ENCODE measurements at regions not wholly inside any gene's neighbourhood (a gene's known extent, or its start where the extent isn't known, plus 50 kb on each side); places are given as distances from the start of the nearest gene placed in this dataset.

- Histone ChIP-seq H3K9ac (ENCODE audit: low read depth, low read length, poor library complexity, severe bottlenecking) (no peak overlapping the region), H3K4me3 (ENCODE audit: low read length, poor library complexity, severe bottlenecking) (no peak overlapping the region), H2AFZ (ENCODE audit: low read length) (no peak overlapping the region), H3K36me3 (ENCODE audit: insufficient read depth, low read length) (no peaks in the 10 kb centered on the region), H3K79me2 (ENCODE audit: insufficient read depth, low read length) (no peaks in the 10 kb centered on the region), H4K20me1 (ENCODE audit: insufficient read depth, low read length, poor library complexity, severe bottlenecking) (no peaks in the 10 kb centered on the region), H3K4me2 (ENCODE audit: low read depth, low read length, poor library complexity, severe bottlenecking) (no peak overlapping the region), H3K27me3 (ENCODE audit: insufficient read depth, low read length, poor library complexity, severe bottlenecking) (no peaks in the 10 kb centered on the region), H3K9me3 (ENCODE audit: insufficient read depth, low read depth, low read length) (no peaks in the 10 kb centered on the region), H3F3A (ENCODE audit: low read depth) (no peaks in the 10 kb centered on the region), H3K4me1 (ENCODE audit: insufficient read depth, low read length, poor library complexity, severe bottlenecking) (no peaks in the 10 kb centered on the region), H3K9me2 (replicated peaks; ENCODE audit: low read depth, low read length) (no peaks in the 10 kb centered on the region)
- TF ChIP-seq EZH2phosphoT487 (IDR thresholded peaks at IDR 0.05; ENCODE audit: borderline replicate concordance) = no peak
- no peak for TF ChIP-seq CTCF (conservative IDR thresholded peaks at IDR 0.05; ENCODE audit: low read length)
Observed at GRCh38 chr5:91867799-91868198, 484.7 kb upstream of the ARRDC3 start.

- no peaks in the 10 kb centered on the region for H3K36me3 ChIP-seq (ENCODE audit: insufficient read depth, low read length)
- no peak overlapping the region for H3K4me2 ChIP-seq (ENCODE audit: low read depth, low read length, poor library complexity, severe bottlenecking)
- no peaks in the 10 kb centered on the region for H3K9me3 ChIP-seq (ENCODE audit: insufficient read depth, low read depth, low read length)
- H3K79me2 ChIP-seq (ENCODE audit: insufficient read depth, low read length) = no peaks in the 10 kb centered on the region
- no peaks in the 10 kb centered on the region for H3K4me1 ChIP-seq (ENCODE audit: insufficient read depth, low read length, poor library complexity, severe bottlenecking)
- no peaks in the 10 kb centered on the region for H3K9me2 ChIP-seq (replicated peaks; ENCODE audit: low read depth, low read length)
- no peak for TF ChIP-seq EZH2phosphoT487 (IDR thresholded peaks at IDR 0.05; ENCODE audit: borderline replicate concordance)
- no peak for TF ChIP-seq CTCF (conservative IDR thresholded peaks at IDR 0.05; ENCODE audit: low read length)
- H2AFZ ChIP-seq (ENCODE audit: low read length) = no peak overlapping the region
- H3K27me3 ChIP-seq (ENCODE audit: insufficient read depth, low read length, poor library complexity, severe bottlenecking) = no peaks in the 10 kb centered on the region
- H3K4me3 ChIP-seq (ENCODE audit: low read length, poor library complexity, severe bottlenecking) = no peak overlapping the region
- no peaks in the 10 kb centered on the region for H4K20me1 ChIP-seq (ENCODE audit: insufficient read depth, low read length, poor library complexity, severe bottlenecking)
- H3K9ac ChIP-seq (ENCODE audit: low read depth, low read length, poor library complexity, severe bottlenecking) = no peak overlapping the region
- H3F3A ChIP-seq (ENCODE audit: low read depth) = no peaks in the 10 kb centered on the region
Observed at GRCh38 chr5:91865915-91866314, 482.8 kb upstream of the ARRDC3 start.

GRCh38 chr5:91864962-91865361, 481.8 kb upstream of the ARRDC3 start:
- Histone ChIP-seq H3K79me2 (ENCODE audit: insufficient read depth, low read length) (no peaks in the 10 kb centered on the region), H3K36me3 (ENCODE audit: insufficient read depth, low read length) (no peaks in the 10 kb centered on the region), H3K4me2 (ENCODE audit: low read depth, low read length, poor library complexity, severe bottlenecking) (no peak overlapping the region), H3K4me3 (ENCODE audit: low read length, poor library complexity, severe bottlenecking) (no peak overlapping the region), H3K4me1 (ENCODE audit: insufficient read depth, low read length, poor library complexity, severe bottlenecking) (no peaks in the 10 kb centered on the region), H3F3A (ENCODE audit: low read depth) (no peaks in the 10 kb centered on the region), H3K27me3 (ENCODE audit: insufficient read depth, low read length, poor library complexity, severe bottlenecking) (no peaks in the 10 kb centered on the region), H3K9me2 (replicated peaks; ENCODE audit: low read depth, low read length) (no peaks in the 10 kb centered on the region), H3K9ac (ENCODE audit: low read depth, low read length, poor library complexity, severe bottlenecking) (no peak overlapping the region), H2AFZ (ENCODE audit: low read length) (no peak overlapping the region), H4K20me1 (ENCODE audit: insufficient read depth, low read length, poor library complexity, severe bottlenecking) (no peaks in the 10 kb centered on the region), H3K9me3 (ENCODE audit: insufficient read depth, low read depth, low read length) (no peaks in the 10 kb centered on the region)
- no peak for TF ChIP-seq EZH2phosphoT487 (IDR thresholded peaks at IDR 0.05; ENCODE audit: borderline replicate concordance)

GRCh38 chr5:91851670-91852069, 468.6 kb upstream of the ARRDC3 start:
- Histone ChIP-seq H3K36me3 (ENCODE audit: insufficient read depth, low read length) (no peaks in the 10 kb centered on the region), H3K9ac (ENCODE audit: low read depth, low read length, poor library complexity, severe bottlenecking) (no peak overlapping the region), H3K9me3 (ENCODE audit: insufficient read depth, low read depth, low read length) (no peaks in the 10 kb centered on the region), H3K79me2 (ENCODE audit: insufficient read depth, low read length) (no peaks in the 10 kb centered on the region), H2AFZ (ENCODE audit: low read length) (no peak overlapping the region), H3K4me1 (ENCODE audit: insufficient read depth, low read length, poor library complexity, severe bottlenecking) (no peaks in the 10 kb centered on the region), H3K27me3 (ENCODE audit: insufficient read depth, low read length, poor library complexity, severe bottlenecking) (no peaks in the 10 kb centered on the region), H3K4me2 (ENCODE audit: low read depth, low read length, poor library complexity, severe bottlenecking) (no peak overlapping the region), H4K20me1 (ENCODE audit: insufficient read depth, low read length, poor library complexity, severe bottlenecking) (no peaks in the 10 kb centered on the region), H3K9me2 (replicated peaks; ENCODE audit: low read depth, low read length) (no peaks in the 10 kb centered on the region), H3K4me3 (ENCODE audit: low read length, poor library complexity, severe bottlenecking) (no peak overlapping the region), H3F3A (ENCODE audit: low read depth) (no peaks in the 10 kb centered on the region)
- no peak for TF ChIP-seq EZH2phosphoT487 (IDR thresholded peaks at IDR 0.05; ENCODE audit: borderline replicate concordance)
- TF ChIP-seq CTCF (conservative IDR thresholded peaks at IDR 0.05; ENCODE audit: low read length) = no peak

Measured in Loucy (cell line).